DMS114 treated with DMSO at 0.1 percent for 48 hours (cell line): ENCODE measurements at regions not wholly inside any gene's neighbourhood (a gene's known extent, or its start where the extent isn't known, plus 50 kb on each side); places are given as distances from the start of the nearest gene placed in this dataset.

Source experiments
- DNase-seq: peaks from one replicate; lab custom pipeline; 2025; ENCODE audit not compliant: unreplicated experiment; lab: John Stamatoyannopoulos, UW

- DNase-seq, result no peak
These were observed 235.0 kb downstream of the MATN1 start for GRCh38 chr1:30488324-30488913.

GRCh38 chr1:30487042-30487441 lies 236.3 kb downstream of the MATN1 start:
- no peak for DNase-seq

GRCh38 chr1:30485072-30485471 lies 238.3 kb downstream of the MATN1 start:
- no peak for DNase-seq

- DNase-seq, result no peak
These were observed 238.7 kb downstream of the MATN1 start for GRCh38 chr1:30484668-30485067.

- no peak for DNase-seq
These were observed 243.8 kb downstream of the MATN1 start for GRCh38 chr1:30479575-30479974.

GRCh38 chr1:30478799-30479563 lies 244.4 kb downstream of the MATN1 start:
- no peak for DNase-seq

- DNase-seq, result no peak
These were observed 245.1 kb downstream of the MATN1 start for GRCh38 chr1:30478283-30478682.

GRCh38 chr1:30477588-30477987 lies 245.8 kb downstream of the MATN1 start:
- DNase-seq, result no peak

GRCh38 chr1:30476911-30477459 lies 246.4 kb downstream of the MATN1 start:
- no peak for DNase-seq

- no peak for DNase-seq
These were observed 246.9 kb downstream of the MATN1 start for GRCh38 chr1:30476476-30476875.

GRCh38 chr1:30475966-30476365 lies 247.4 kb downstream of the MATN1 start:
- DNase-seq, result no peak

- DNase-seq, result no peak
These were observed 248.2 kb downstream of the MATN1 start for GRCh38 chr1:30475201-30475600.

GRCh38 chr1:30474818-30475200 lies 248.6 kb downstream of the MATN1 start:
- no peak for DNase-seq

- DNase-seq, result no peak
These were observed 249.2 kb downstream of the MATN1 start for GRCh38 chr1:30473922-30474817.

GRCh38 chr1:30472526-30472925 lies 250.9 kb downstream of the MATN1 start:
- DNase-seq, result no peak

GRCh38 chr1:30472009-30472408 lies 251.4 kb downstream of the MATN1 start:
- DNase-seq, result no peak

- no peak for DNase-seq
These were observed 252.1 kb downstream of the MATN1 start for GRCh38 chr1:30471307-30471706.

GRCh38 chr1:30469426-30469825 lies 254.0 kb downstream of the MATN1 start:
- DNase-seq, result no peak

GRCh38 chr1:30467101-30467500 lies 256.3 kb downstream of the MATN1 start:
- DNase-seq, result no peak

- no peak for DNase-seq
These were observed 256.8 kb downstream of the MATN1 start for GRCh38 chr1:30466610-30467009.

- no peak for DNase-seq
These were observed 257.4 kb downstream of the MATN1 start for GRCh38 chr1:30466026-30466425.

GRCh38 chr1:30465096-30465495 lies 258.3 kb downstream of the MATN1 start:
- DNase-seq, result no peak
